H54 (cell line): ENCODE measurements at regions not wholly inside any gene's neighbourhood (a gene's known extent, or its start where the extent isn't known, plus 50 kb on each side); places are given as distances from the start of the nearest gene placed in this dataset.

Source experiments
- DNase-seq: peaks from one replicate; pipeline ENCODE4 v3.0.0; 2011; ENCODE audit warnings: low spot score, mixed read lengths; ENCODE audit not compliant: insufficient read length
- FAIRE-seq: peaks from 3 replicates; lab custom pipeline; 2011; peaks lifted over from hg19 to GRCh38; lab: Jason Lieb, UNC
- POLR2A ChIP-seq: IDR thresholded peaks from 2 replicates; pipeline ENCODE4 v1.6.1; 2011; ENCODE audit warnings: low read depth, mild to moderate bottlenecking, low read length

DNA sequence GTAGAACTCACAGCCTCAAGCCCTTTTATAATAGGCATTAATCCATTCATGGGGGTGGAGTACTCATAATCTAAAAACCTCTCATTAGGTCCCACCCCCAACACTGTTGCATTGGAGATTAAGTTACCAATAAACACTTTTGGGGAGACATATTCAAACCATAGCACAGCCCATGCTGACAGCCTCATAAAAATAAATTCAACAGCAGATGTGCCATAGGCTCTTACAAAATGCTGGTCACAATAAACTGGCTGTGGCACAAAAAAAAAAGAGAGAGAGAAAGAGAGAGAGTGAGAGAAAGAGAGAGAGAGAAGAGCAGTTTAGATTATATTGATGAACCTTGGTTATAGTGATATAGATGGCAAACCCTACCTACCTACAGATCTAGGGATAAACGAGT is 1000.9 kb downstream of the TUSC7 start:
- no peak for TF ChIP-seq POLR2A
- no peak for DNase-seq
- no peak for FAIRE-seq

DNA sequence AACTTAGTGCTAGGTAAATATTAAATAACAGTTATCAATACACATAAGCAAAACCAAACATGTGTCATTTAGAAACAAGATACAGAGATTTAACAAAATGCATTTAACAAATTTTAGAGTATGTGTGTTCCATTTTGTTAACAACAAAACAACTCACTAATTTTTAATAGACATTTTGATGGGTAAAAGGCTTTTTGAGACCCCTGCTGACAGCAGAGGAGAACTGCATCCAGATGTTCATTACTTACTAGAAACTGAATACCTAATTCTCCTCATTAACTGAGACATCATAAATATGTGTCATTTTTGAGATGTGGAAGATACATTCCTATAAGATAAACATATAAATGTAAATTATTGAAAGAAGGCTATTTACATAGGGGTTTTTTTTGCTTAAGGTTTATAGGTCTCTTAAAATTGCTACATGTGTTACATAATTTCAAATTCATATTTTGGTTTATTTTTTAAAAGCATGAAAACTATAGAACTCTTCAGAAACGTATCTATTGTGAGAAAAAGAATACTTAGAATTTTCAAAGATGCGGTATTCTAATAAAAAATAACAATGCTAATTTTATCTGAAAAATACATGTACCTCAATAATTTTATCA is 1009.8 kb downstream of the TUSC7 start:
- TF ChIP-seq POLR2A = no peak
- FAIRE-seq (no peak), DNase-seq (no peak)

DNA sequence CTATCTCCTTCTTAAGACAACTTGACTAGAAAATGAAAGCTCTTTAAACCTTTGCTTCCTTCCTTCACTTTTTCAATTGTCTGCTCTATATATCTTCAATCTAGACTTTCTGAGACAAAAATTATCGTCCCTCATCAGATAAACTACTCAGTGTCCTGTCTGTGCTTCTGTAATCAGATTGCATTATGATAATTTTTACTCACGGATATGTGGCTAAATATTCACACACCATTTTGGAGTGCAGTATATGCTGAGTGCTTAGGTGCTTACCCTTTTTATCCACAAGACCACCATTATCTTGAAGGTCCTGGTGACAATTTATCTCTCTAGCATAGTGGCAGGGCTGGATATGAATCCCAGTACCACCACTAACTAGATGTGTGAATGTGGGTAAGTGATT is 1012.3 kb downstream of the TUSC7 start:
- FAIRE-seq (no peak), DNase-seq (no peak)
- TF ChIP-seq POLR2A = no peak

DNA sequence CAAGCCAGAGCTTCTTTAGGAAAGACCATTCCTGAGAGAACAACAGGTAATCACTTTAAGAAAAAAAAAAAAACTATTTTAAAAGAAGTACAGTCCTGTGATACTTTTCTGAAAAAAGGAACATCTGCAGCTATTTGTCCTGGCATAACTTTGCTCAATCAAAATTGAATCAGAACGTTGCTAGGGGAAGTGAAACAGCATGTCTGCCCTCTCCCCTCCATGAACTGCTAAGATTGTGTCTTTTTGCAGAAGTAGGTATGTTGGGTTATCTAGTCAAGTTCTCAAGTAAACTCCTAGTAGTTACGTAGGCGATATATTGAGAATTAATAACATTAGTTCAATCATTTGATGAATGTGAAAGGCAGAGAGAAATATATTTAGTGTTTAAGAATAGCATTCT is 1013.3 kb downstream of the TUSC7 start:
- TF ChIP-seq POLR2A = no peak
- DNase-seq (no peak), FAIRE-seq (no peak)

DNA sequence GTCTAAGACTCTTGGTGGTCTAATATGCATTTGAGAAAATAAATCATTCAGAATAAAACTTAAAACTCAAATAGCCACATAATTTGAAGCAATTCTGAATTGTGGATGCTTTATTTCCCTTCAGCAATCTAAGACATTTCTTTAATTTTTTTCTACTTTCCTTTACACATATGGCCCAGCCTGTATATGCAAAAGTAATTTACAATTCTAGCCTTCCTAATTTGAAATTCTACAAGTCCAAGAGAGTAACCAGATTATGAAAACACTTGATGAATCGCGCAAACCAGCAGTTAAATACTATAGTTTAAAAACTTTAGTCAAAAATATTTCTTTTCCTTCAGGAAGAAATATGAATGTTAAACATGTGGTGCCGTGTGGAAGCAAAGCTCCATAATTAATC is 1014.2 kb downstream of the TUSC7 start:
- FAIRE-seq (no peak), DNase-seq (no peak)
- no peak for TF ChIP-seq POLR2A

DNA sequence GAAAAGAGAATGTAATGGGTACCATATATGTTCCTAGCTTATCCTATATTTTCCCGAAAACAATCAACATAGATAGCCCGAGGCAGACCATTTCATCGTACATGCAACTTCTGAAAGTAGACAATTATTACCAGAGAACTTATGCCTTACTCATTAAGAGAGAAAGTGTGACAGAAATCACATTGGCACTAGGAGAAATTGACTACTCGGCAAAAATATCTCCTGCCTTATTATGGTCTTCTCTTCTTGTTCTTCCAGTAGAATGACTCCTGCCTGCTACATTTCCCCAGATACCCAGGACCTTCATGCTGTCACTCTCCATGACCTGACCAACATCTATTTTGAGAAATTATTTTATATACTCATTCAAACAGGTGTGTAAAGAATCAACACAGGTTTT is 1015.7 kb downstream of the TUSC7 start:
- DNase-seq (no peak), FAIRE-seq (no peak)
- TF ChIP-seq POLR2A = no peak

DNA sequence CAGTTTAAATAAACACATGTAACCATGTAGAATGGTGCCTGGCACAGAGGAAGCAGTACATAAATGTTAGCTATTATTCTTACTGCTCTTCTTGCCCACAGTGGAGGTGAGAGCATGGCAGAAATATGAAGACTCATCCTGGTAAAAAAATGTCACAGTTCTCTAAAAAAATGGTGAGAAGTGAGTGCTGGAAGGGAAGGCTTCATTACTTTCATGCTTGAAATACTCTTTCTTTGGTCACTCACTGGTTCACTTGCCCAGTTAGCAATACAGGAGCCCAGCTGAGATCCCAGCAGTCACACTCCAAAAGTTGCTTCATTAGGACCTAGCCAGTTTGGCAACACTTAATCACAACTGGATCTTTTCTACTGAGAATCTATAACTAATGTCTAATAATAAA is 1017.2 kb downstream of the TUSC7 start:
- TF ChIP-seq POLR2A = no peak
- no peak for FAIRE-seq
- DNase-seq = no peak

DNA sequence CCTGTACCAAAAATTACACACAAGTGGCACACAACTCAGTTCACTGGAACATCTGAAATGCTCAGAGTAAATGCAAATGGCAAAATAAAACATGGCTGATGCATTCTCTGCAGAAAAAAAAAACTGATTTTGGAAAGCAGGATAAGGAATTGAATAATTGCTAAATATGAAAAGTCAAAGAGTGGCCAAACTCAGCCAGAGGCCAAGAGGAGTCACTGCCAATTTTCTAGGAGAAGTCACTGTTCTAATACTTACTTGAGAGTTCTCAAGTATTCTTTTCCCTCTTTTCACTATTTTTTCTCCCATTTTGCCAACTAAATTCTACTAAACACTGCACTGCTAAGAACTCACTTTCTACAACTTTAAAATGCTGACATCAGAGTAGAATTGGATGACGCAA is 1018.6 kb downstream of the TUSC7 start:
- no peak for TF ChIP-seq POLR2A
- FAIRE-seq (no peak), DNase-seq (no peak)

DNA sequence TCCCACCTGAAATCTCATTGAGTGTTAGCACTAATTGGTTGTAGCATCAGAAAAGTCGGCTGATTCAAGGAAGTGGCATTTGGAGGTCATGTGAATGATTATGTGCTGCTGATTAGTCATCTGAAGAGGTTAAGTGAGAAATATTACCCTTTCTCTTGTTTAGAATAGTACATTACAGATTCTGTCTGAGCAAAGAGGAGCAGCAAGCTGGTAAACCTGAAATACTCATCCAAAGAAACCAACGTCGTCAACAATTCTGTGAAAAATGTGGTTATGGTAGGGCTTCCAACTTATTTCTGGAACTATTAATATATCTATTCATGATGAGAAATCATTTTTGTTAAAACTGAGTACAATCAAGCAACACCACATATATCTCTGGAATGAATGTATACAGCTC is 1024.9 kb downstream of the TUSC7 start:
- FAIRE-seq (no peak), DNase-seq (no peak)
- TF ChIP-seq POLR2A = no peak

DNA sequence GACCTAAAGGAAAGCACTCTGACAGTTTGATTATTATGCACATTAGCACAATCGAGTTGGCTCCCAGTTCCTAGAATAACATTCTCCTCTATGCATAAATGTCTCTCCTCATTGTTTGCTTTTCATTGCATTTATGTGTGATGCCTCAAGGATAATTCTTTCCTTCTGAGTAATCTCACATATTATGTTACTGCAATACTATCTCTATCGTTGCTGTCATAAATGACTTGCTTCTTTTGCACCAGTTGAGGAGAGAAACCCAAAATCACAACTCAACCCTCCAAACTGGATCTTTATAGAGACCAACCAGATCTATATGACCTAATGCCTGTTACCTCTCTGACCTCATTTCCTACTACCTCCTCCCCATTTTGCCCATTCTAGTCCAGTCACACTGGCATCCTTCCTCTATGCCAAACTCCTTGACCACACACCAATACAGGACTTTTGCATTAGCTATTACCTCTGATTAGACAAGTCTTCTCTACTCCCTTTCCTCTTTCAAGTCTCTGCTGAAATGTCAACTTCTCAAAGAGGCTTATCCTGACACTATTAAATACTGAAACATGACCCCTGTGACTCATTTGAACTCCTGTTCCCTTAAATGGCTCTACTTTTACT is 1026.0 kb downstream of the TUSC7 start:
- FAIRE-seq (no peak), DNase-seq (no peak)
- no peak for TF ChIP-seq POLR2A

DNA sequence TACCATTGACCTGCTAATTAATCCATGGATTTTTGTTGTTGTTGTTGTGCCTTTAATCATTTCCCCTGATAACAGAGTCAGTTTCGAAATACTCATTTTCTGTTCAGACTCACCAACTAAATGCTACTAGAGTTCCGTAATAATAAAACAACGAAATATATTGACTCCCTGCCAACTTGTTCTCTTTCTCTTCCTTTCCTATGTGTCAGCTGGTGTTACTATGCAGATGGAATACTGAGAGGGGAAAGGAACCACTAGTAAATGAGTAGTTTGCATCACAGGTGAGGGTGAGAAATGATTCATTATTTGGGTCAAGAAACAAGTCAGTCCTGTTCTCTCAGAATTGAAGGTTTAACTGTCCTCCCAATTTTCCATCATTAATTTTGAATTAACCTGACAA is 1027.3 kb downstream of the TUSC7 start:
- no peak for FAIRE-seq
- TF ChIP-seq POLR2A = no peak
- no peak for DNase-seq

DNA sequence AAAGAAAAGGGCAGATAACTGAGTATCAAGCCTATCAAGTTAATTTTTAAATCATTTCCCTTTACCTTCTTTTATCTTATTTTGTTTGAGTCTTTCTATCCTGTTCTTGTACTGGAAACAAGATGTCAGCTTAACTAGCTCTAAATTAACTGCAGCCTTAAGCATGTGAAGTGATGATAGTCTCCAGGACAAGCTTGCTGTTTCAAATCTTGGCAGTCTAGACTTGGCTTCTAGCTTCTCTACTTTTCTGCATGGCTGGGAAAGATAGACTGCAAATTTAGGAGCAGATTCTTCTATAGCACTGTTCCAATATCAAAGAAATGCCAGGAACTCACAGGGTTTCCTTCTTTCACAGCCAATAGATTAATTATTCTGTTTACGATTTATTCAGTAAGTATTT is 1034.4 kb downstream of the TUSC7 start:
- FAIRE-seq = no peak
- DNase-seq = no peak
- no peak for TF ChIP-seq POLR2A

DNA sequence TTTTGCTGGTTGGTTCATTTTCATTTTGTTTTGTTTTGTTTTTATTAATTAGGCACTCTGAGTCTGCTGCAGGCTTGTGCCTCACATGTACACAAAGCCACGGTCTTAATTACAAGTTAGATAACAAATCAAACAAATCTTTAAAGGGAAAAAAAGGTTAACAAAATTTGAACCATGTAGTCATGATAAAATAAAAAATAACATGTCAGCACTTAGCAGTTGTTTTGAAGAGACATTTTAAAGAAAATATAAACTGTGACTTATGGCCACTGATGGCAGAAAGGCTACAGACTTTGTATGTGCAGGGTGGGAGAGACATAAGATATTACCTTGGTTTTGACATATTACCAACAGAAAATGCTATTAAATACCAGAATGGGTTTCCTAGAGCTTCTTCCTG is 1035.4 kb downstream of the TUSC7 start:
- FAIRE-seq = no peak
- DNase-seq = no peak
- no peak for TF ChIP-seq POLR2A

DNA sequence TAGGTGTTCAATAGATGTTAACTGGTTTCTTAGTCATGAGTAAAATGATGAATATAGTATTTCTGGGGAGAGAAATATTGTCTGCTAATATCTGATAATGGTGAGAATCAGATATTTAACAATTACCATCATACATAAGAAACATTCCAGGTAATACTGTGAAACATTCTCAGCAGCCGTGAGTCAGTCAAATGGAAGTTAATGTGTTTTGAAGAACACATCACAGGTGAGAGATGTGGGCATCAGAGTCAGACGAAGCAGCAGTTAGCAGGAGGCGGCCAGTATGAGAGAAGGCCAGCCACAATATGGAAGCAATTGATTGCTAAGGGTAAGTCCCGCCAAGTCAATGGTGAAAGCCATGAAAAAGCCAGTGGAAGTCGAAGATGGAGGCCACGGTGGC is 1035.9 kb downstream of the TUSC7 start:
- TF ChIP-seq POLR2A = no peak
- DNase-seq = no peak
- no peak for FAIRE-seq

DNA sequence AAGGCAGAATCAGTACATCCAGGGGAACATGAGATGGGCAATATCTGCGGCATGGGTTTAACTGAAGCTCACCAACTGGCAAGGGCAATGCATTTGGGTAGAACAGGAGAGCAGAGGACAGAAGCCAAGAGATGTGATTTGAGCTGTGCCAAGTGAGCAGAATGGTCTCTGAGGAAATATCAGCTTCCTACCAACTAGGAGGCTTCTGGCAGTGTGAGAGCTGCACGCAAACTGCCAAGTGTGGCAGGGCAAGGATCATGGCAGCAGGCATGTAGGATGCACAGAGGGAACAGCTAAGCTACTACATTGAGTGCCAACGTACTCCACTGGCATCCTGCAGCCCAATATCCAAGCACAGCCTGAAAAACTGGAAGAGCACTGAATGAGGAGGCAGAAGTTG is 1036.5 kb downstream of the TUSC7 start:
- FAIRE-seq (no peak), DNase-seq (no peak)
- no peak for TF ChIP-seq POLR2A
